K562 (cell line): ENCODE measurements at regions not wholly inside any gene's neighbourhood (a gene's known extent, or its start where the extent isn't known, plus 50 kb on each side); places are given as distances from the start of the nearest gene placed in this dataset.

Experiments used
- ATAC-seq: fragments of 200-7000 bp; cut with Tn5 transposase; 3 replicates; pipeline ENCODE4 v1.9.1; 2020; ENCODE audit warnings: moderate library complexity
- BruUV-seq: library from RNA; stranded (reverse); fragments of 400-500 nt; replicated peaks from 2 replicates; lab custom pipeline; 2021; lab: Mats Ljungman, UMichigan
- CTCF ChIA-PET: fragments of 300-600 bp; formaldehyde crosslinking; extraction: SDS; loops from one replicate; lab custom pipeline; 2021; ENCODE audit warnings: low intra/inter-chr PET ratio; lab: Yijun Ruan, JAX
- POLR2A ChIA-PET: fragments of 300-600, 350-650 bp; sonication (Branson Sonifier 250); formaldehyde crosslinking; extraction: SDS; loops from one replicate; lab custom pipeline; 2021; ENCODE audit warnings: antibody characterized with exemption, inconsistent platforms; lab: Yijun Ruan, JAX
- DNase-seq, 4 experiments: peaks; one replicate each; pipeline versions ENCODE4 v3.0.0 to v3.0.0-alpha.2; 2011 to 2018; ENCODE audit warnings: low spot score in 3 of 4, mixed read lengths in 3 of 4; ENCODE audit errors: extremely low read depth in 1 of 4
- FAIRE-seq: peaks from 2 replicates; lab custom pipeline; 2011; peaks lifted over from hg19 to GRCh38; lab: Jason Lieb, UNC
- H2AFZ ChIP-seq: 2 replicates; pipeline ENCODE4 v1.6.0; 2011; ENCODE audit warnings: low read depth, low read length, control low read depth, inconsistent platforms
- H3K27ac ChIP-seq: fragments of 200-600 bp; 3 replicates; pipeline ENCODE4 v1.8.0; 2011; ENCODE audit warnings: low read depth, mild to moderate bottlenecking, control low read depth, inconsistent platforms, low read length, moderate library complexity, mixed read lengths; ENCODE audit errors: extremely low read depth
- H3K27me3 ChIP-seq, 2 experiments: fragments of 300-600 bp in 1 of 2; 2 replicates in 1 of 2; 3 replicates in 1 of 2; pipeline versions ENCODE4 v1.6.0 to v1.8.0; 2011; ENCODE audit warnings: inconsistent platforms in 2 of 2, low read length in 2 of 2, mild to moderate bottlenecking in 1 of 2, mixed read lengths in 1 of 2, moderate library complexity in 1 of 2; ENCODE audit not compliant: control insufficient read depth in 2 of 2, insufficient read depth in 2 of 2
- H3K36me3 ChIP-seq: fragments of 300-600 bp; 3 replicates; pipeline ENCODE4 v1.8.0; 2011; ENCODE audit warnings: mild to moderate bottlenecking, low read length, inconsistent platforms; ENCODE audit not compliant: control insufficient read depth, insufficient read depth
- H3K4me1 ChIP-seq, 2 experiments: fragments of 200-600 bp in 1 of 2; replicated peaks in 1 of 2; 2 replicates in 1 of 2; 3 replicates in 1 of 2; pipeline versions ENCODE4 v1.5.1 to v1.8.0; 2011; ENCODE audit warnings: inconsistent platforms in 2 of 2, low read length in 2 of 2, mild to moderate bottlenecking in 1 of 2, mixed read lengths in 1 of 2, moderate library complexity in 1 of 2; ENCODE audit not compliant: control insufficient read depth in 2 of 2, insufficient read depth in 2 of 2
- H3K4me2 ChIP-seq: 2 replicates; pipeline ENCODE4 v1.6.1; 2011; ENCODE audit warnings: low read length, control low read depth, inconsistent platforms, mixed read lengths; ENCODE audit not compliant: insufficient read depth
- H3K4me3 ChIP-seq: fragments of 200-600 bp; sonication (generic), shearing (Covaris generic); 2 replicates; pipeline ENCODE4 v1.5.1; 2016; ENCODE audit warnings: control low read depth, inconsistent platforms
- H3K79me2 ChIP-seq: fragments of 200-600 bp; 3 replicates; pipeline ENCODE4 v1.8.0; 2011; ENCODE audit warnings: low read length, inconsistent platforms; ENCODE audit not compliant: control insufficient read depth, insufficient read depth
- H3K9ac ChIP-seq, 2 experiments: 2 replicates each; pipeline versions ENCODE4 v1.6.0 to v1.6.1; 2011; ENCODE audit warnings: low read depth in 2 of 2, low read length in 2 of 2, control low read depth in 1 of 2, inconsistent platforms in 1 of 2, mild to moderate bottlenecking in 1 of 2, mixed read lengths in 1 of 2; ENCODE audit not compliant: insufficient read depth in 1 of 2
- H3K9me1 ChIP-seq: one replicate; pipeline ENCODE4 v1.6.0; 2011; ENCODE audit warnings: inconsistent platforms, mild to moderate bottlenecking, low read length, moderate library complexity; ENCODE audit not compliant: control insufficient read depth, insufficient read depth
- H3K9me3 ChIP-seq: replicated peaks from 2 replicates; pipeline ENCODE4 v1.5.1; 2011; ENCODE audit warnings: low read depth, low read length, inconsistent platforms; ENCODE audit not compliant: control insufficient read depth, insufficient read depth
- H4K20me1 ChIP-seq: replicated peaks from 2 replicates; pipeline ENCODE4 v1.6.1; 2011; ENCODE audit warnings: low read length, inconsistent platforms, mixed read lengths; ENCODE audit not compliant: control insufficient read depth, insufficient read depth
- KDM5B ChIP-seq: fragments of 200-600 bp; sonication (generic); IDR thresholded peaks from 2 replicates; pipeline ENCODE4 v1.6.1; 2012; ENCODE audit warnings: low read depth, mild to moderate bottlenecking, moderate library complexity, low read length, control low read depth, inconsistent platforms; ENCODE audit not compliant: insufficient replicate concordance
- POLR2G ChIP-seq: fragments of 200-400 bp; formaldehyde crosslinking; IDR thresholded peaks from 2 replicates; pipeline ENCODE4 v1.6.1; 2017; ENCODE audit warnings: low read depth, mild to moderate bottlenecking, antibody characterized with exemption, low read length, moderate library complexity
- ZBTB17 ChIP-seq: fragments of 450-650 bp; formaldehyde crosslinking; IDR thresholded peaks from 2 replicates; pipeline ENCODE4 v1.4.0; 2020; ENCODE audit warnings: mild to moderate bottlenecking
- WGBS: fragments of 100-300 bp; shearing (Covaris generic); methylation state at CpG from one replicate; pipeline ENCODE4 v1.1.6; 2016; ENCODE audit warnings: low coverage, mixed read lengths; ENCODE audit not compliant: insufficient coverage; ENCODE audit errors: missing lambda C conversion rate; 5-methylcytosine and 5-hydroxymethylcytosine counted together
- in situ Hi-C: fragments of 300-500 bp; cut with MboI; formaldehyde crosslinking; loops from 4 replicates; pipeline ENCODE4 v1.15.0; 2018; ENCODE audit warnings: inconsistent platforms, mixed read lengths
- intact Hi-C: fragments of 100-400 bp; cut with micrococcal nuclease; formaldehyde crosslinking; loops from 2 replicates; pipeline ENCODE4 v1.14.2; 2022
- TF ChIP-seq, protein P1 (sequence below): fragments of 450-650 bp; IDR thresholded peaks from 2 replicates; pipeline ENCODE4 v1.6.1; 2016
- TF ChIP-seq, protein P2 (sequence below): fragments of 450-650 bp; formaldehyde crosslinking; IDR thresholded peaks from 2 replicates; pipeline ENCODE4 v1.4.0; 2022; ENCODE audit warnings: missing genetic modification characterization
- TF ChIP-seq, protein P3 (sequence below), 2 experiments: fragments of 450-650 bp; IDR thresholded peaks; 2 replicates each; pipeline ENCODE4 v1.6.1; 2016
- TF ChIP-seq, protein P4 (sequence below), 2 experiments: fragments of 450-650 bp; formaldehyde crosslinking in 1 of 2; IDR thresholded peaks; 2 replicates each; pipeline versions ENCODE4 v1.4.0 to v1.6.1; 2014 to 2020; ENCODE audit warnings: mild to moderate bottlenecking in 2 of 2, borderline replicate concordance in 1 of 2, low read depth in 1 of 2

DNA sequence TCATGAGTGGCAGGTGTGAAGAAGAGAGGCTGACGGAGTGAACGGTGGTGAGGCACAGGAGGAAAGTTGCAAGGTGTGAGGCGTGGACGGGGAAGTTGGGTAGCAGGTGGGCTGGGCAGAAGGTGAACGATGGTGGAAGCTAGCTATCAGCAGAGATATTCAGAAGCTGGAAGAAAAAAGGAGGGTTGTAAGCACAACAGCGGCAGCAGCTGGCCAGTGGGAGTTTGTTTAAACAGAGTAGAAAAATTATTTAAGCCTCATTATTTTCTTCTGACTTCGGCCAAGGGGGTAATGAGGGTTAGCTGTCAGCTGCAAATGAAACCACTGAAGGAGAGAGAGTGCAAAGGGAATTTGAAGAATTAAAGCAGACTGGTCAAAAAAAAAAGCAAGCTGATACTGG, 62.1 kb upstream of the PRKAR2B start (continued):
- TF ChIP-seq POLR2G = no peak
- TF ChIP-seq, protein P1, sequence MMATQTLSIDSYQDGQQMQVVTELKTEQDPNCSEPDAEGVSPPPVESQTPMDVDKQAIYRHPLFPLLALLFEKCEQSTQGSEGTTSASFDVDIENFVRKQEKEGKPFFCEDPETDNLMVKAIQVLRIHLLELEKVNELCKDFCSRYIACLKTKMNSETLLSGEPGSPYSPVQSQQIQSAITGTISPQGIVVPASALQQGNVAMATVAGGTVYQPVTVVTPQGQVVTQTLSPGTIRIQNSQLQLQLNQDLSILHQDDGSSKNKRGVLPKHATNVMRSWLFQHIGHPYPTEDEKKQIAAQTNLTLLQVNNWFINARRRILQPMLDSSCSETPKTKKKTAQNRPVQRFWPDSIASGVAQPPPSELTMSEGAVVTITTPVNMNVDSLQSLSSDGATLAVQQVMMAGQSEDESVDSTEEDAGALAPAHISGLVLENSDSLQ = peak; percentile 36; the same call in 1 of the 2 replicates
- TF ChIP-seq, protein P2, sequence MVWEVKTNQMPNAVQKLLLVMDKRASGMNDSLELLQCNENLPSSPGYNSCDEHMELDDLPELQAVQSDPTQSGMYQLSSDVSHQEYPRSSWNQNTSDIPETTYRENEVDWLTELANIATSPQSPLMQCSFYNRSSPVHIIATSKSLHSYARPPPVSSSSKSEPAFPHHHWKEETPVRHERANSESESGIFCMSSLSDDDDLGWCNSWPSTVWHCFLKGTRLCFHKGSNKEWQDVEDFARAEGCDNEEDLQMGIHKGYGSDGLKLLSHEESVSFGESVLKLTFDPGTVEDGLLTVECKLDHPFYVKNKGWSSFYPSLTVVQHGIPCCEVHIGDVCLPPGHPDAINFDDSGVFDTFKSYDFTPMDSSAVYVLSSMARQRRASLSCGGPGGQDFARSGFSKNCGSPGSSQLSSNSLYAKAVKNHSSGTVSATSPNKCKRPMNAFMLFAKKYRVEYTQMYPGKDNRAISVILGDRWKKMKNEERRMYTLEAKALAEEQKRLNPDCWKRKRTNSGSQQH (CRISPR knock-in tag) = no peak

DNA sequence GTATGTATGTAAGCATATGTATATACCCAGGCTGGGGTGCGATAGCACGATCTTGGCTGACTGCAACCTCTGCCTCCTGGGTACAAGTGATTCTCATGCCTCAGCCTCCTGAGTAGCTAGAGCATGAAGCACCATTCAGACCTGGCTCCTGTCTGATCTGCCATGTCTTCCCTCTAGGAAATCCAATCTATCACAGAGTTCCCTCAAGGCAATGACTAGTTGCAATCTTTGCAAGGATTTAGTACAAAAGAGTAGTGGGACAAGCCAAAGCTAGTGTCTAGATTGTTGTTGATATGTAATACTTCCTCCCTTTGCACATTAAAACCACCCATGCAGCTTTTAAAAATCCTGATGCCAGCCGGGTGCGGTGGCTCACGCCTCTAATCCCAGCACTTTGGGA, 60.5 kb upstream of the PRKAR2B start:
- Histone ChIP-seq H3K27ac (no peak overlapping the region), H3K9me3 (no peaks in the 10 kb centered on the region), H3K9ac (no peak overlapping the region), H3K9me1 (no peaks in the 10 kb centered on the region), H3K4me2 (no peak overlapping the region), H3K4me1 (peaks cover 35 to 70% of the 10 kb centered on the region in 2 experiments), H4K20me1 (no peaks in the 10 kb centered on the region), H3K4me3 (no peak overlapping the region), H2AFZ (peak overlapping the region; percentile 11; the same call in 1 of the 2 replicates), H3K36me3 (no peaks in the 10 kb centered on the region), H3K27me3 (no peaks in the 10 kb centered on the region), H3K79me2 (no peaks in the 10 kb centered on the region; the same call in 2 of the 3 replicates)
- intact Hi-C loops = loop anchor here (10.0 kb wide), 1 partner anchor 869 kb away; the partner anchor contains the start of gene SYPL1
- DNase-seq (no peak), ATAC-seq (no peak), FAIRE-seq (no peak)
- BruUV-seq = no TSS peak
- CTCF ChIA-PET = no interaction called here
- in situ Hi-C loops = no loop called here
- WGBS = 88% methylated on average over 5 of the region's 5 CpGs
- POLR2A ChIA-PET = interaction anchor here (0.6 to 1.8 kb wide), 4 partner anchors 7 to 184 kb away, joined by 3 to 5 read pairs (median 4); partner anchors contain the start of gene HBP1
- TF ChIP-seq KDM5B (no peak), ZBTB17 (CRISPR knock-in tag) (peak; percentile 93)
- TF ChIP-seq, protein P3, sequence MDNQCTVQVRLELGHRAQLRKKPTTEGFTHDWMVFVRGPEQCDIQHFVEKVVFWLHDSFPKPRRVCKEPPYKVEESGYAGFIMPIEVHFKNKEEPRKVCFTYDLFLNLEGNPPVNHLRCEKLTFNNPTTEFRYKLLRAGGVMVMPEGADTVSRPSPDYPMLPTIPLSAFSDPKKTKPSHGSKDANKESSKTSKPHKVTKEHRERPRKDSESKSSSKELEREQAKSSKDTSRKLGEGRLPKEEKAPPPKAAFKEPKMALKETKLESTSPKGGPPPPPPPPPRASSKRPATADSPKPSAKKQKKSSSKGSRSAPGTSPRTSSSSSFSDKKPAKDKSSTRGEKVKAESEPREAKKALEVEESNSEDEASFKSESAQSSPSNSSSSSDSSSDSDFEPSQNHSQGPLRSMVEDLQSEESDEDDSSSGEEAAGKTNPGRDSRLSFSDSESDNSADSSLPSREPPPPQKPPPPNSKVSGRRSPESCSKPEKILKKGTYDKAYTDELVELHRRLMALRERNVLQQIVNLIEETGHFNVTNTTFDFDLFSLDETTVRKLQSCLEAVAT (IDR thresholded peaks at IDR 0.05) = peak in 1 of 2 experiments; percentile 93; a peak in 2 of 4 replicates
- TF ChIP-seq, protein P4, sequence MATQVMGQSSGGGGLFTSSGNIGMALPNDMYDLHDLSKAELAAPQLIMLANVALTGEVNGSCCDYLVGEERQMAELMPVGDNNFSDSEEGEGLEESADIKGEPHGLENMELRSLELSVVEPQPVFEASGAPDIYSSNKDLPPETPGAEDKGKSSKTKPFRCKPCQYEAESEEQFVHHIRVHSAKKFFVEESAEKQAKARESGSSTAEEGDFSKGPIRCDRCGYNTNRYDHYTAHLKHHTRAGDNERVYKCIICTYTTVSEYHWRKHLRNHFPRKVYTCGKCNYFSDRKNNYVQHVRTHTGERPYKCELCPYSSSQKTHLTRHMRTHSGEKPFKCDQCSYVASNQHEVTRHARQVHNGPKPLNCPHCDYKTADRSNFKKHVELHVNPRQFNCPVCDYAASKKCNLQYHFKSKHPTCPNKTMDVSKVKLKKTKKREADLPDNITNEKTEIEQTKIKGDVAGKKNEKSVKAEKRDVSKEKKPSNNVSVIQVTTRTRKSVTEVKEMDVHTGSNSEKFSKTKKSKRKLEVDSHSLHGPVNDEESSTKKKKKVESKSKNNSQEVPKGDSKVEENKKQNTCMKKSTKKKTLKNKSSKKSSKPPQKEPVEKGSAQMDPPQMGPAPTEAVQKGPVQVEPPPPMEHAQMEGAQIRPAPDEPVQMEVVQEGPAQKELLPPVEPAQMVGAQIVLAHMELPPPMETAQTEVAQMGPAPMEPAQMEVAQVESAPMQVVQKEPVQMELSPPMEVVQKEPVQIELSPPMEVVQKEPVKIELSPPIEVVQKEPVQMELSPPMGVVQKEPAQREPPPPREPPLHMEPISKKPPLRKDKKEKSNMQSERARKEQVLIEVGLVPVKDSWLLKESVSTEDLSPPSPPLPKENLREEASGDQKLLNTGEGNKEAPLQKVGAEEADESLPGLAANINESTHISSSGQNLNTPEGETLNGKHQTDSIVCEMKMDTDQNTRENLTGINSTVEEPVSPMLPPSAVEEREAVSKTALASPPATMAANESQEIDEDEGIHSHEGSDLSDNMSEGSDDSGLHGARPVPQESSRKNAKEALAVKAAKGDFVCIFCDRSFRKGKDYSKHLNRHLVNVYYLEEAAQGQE (IDR thresholded peaks at IDR 0.05; ENCODE audit: borderline replicate concordance) = peak; percentile 8; the same call in 1 of the 2 replicates
- TF ChIP-seq, protein P4 (CRISPR knock-in tag; IDR thresholded peaks at IDR 0.05; ENCODE audit: low read depth) = no peak
